ENCODE measurements at regions not wholly inside any gene's neighbourhood (a gene's known extent, or its start where the extent isn't known, plus 50 kb on each side); places are given as distances from the start of the nearest gene placed in this dataset.

- H3K27ac Mint-ChIP-seq = no peak overlapping the region
- H3K4me1 Mint-ChIP-seq (ENCODE audit: low read depth) = no peaks in the 10 kb centered on the region
- no peak for TF ChIP-seq CTCF (IDR thresholded peaks at IDR 0.05)
- H3K4me3 Mint-ChIP-seq = no peak overlapping the region
- H3K9me3 Mint-ChIP-seq = peaks cover 5% of the 10 kb centered on the region
- DNase-seq = no peak
- no peaks in the 10 kb centered on the region for H3K27me3 Mint-ChIP-seq (ENCODE audit: insufficient read depth)
- H3K36me3 Mint-ChIP-seq (ENCODE audit: low read depth) = no peaks in the 10 kb centered on the region
Observed at GRCh38 chr2:58803192-58803591, 562.1 kb upstream of the FANCL start.

GRCh38 chr2:58800881-58801280 lies 559.8 kb upstream of the FANCL start:
- peaks cover 5% of the 10 kb centered on the region for H3K9me3 Mint-ChIP-seq
- no peaks in the 10 kb centered on the region for H3K36me3 Mint-ChIP-seq (ENCODE audit: low read depth)
- H3K4me1 Mint-ChIP-seq (ENCODE audit: low read depth) = no peaks in the 10 kb centered on the region
- H3K27me3 Mint-ChIP-seq (ENCODE audit: insufficient read depth) = no peaks in the 10 kb centered on the region
- H3K27ac Mint-ChIP-seq = no peak overlapping the region
- H3K4me3 Mint-ChIP-seq = no peak overlapping the region
- no peak for DNase-seq
- no peak for TF ChIP-seq CTCF (IDR thresholded peaks at IDR 0.05)

- TF ChIP-seq CTCF (IDR thresholded peaks at IDR 0.05) = no peak
- no peak overlapping the region for H3K4me3 Mint-ChIP-seq
- H3K4me1 Mint-ChIP-seq (ENCODE audit: low read depth) = no peaks in the 10 kb centered on the region
- H3K36me3 Mint-ChIP-seq (ENCODE audit: low read depth) = no peaks in the 10 kb centered on the region
- DNase-seq = no peak
- no peak overlapping the region for H3K27ac Mint-ChIP-seq
- H3K27me3 Mint-ChIP-seq (ENCODE audit: insufficient read depth) = no peaks in the 10 kb centered on the region
- H3K9me3 Mint-ChIP-seq = no peaks in the 10 kb centered on the region
Observed at GRCh38 chr2:58798676-58799208, 557.6 kb upstream of the FANCL start.

GRCh38 chr2:58796239-58796910 lies 555.2 kb upstream of the FANCL start:
- H3K36me3 Mint-ChIP-seq (ENCODE audit: low read depth) = no peaks in the 10 kb centered on the region

GRCh38 chr2:58794916-58795315 lies 553.8 kb upstream of the FANCL start:
- Mint-ChIP-seq H3K4me1 (ENCODE audit: low read depth) (no peaks in the 10 kb centered on the region), H3K9me3 (no peaks in the 10 kb centered on the region), H3K27me3 (ENCODE audit: insufficient read depth) (no peaks in the 10 kb centered on the region), H3K27ac (no peak overlapping the region), H3K4me3 (no peak overlapping the region), H3K36me3 (ENCODE audit: low read depth) (no peaks in the 10 kb centered on the region)
- TF ChIP-seq CTCF (IDR thresholded peaks at IDR 0.05) = no peak
- DNase-seq = no peak

More at GRCh38 chr2:58796239-58796910, 555.2 kb upstream of the FANCL start:
- no peaks in the 10 kb centered on the region for H3K4me1 Mint-ChIP-seq (ENCODE audit: low read depth)
- no peaks in the 10 kb centered on the region for H3K9me3 Mint-ChIP-seq
- H3K27me3 Mint-ChIP-seq (ENCODE audit: insufficient read depth) = no peaks in the 10 kb centered on the region
- H3K27ac Mint-ChIP-seq = no peak overlapping the region
- no peak for DNase-seq
- no peak for TF ChIP-seq CTCF (IDR thresholded peaks at IDR 0.05)
- no peak overlapping the region for H3K4me3 Mint-ChIP-seq

Data from HFFc6 (cell line).